ENCODE measurements at regions not wholly inside any gene's neighbourhood (a gene's known extent, or its start where the extent isn't known, plus 50 kb on each side); places are given as distances from the start of the nearest gene placed in this dataset.

DNA sequence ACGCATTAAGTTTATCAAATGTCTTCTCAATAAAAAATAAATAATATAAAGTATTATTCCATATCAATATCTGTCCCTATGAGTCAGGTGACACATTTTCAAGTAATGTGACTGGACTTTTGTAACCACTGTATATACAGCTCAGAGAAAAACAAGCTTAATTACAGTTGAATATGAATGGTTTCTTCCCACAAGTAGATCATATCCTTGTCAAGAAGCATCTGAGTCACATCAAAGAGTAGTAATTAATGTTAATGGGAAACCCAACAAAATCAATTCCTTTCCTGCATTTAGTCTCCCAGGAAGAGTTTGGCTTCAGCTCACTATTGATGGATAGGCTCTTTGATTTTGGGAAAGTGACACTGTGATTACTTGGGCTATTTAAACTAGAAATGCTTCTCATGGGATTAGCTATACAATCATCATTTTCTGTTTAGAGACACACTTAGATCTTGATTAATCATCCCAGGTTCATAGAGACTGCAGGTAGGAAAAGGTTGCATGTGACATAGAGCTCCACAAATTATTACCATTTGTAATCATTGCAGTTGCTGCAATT, 292.9 kb downstream of the GABRG2 start:
- TF ChIP-seq, protein P1, sequence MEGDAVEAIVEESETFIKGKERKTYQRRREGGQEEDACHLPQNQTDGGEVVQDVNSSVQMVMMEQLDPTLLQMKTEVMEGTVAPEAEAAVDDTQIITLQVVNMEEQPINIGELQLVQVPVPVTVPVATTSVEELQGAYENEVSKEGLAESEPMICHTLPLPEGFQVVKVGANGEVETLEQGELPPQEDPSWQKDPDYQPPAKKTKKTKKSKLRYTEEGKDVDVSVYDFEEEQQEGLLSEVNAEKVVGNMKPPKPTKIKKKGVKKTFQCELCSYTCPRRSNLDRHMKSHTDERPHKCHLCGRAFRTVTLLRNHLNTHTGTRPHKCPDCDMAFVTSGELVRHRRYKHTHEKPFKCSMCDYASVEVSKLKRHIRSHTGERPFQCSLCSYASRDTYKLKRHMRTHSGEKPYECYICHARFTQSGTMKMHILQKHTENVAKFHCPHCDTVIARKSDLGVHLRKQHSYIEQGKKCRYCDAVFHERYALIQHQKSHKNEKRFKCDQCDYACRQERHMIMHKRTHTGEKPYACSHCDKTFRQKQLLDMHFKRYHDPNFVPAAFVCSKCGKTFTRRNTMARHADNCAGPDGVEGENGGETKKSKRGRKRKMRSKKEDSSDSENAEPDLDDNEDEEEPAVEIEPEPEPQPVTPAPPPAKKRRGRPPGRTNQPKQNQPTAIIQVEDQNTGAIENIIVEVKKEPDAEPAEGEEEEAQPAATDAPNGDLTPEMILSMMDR (conservative IDR thresholded peaks at IDR 0.05), result no peak
- TF ChIP-seq ZFX (IDR thresholded peaks at IDR 0.05), result no peak

Data from C4-2B (cell line).